HepG2 (cell line): ENCODE measurements at regions not wholly inside any gene's neighbourhood (a gene's known extent, or its start where the extent isn't known, plus 50 kb on each side); places are given as distances from the start of the nearest gene placed in this dataset.

Experiments
- ATF1 ChIP-seq: IDR thresholded peaks from 2 replicates; pipeline ENCODE4 v1.6.1; 2016; ENCODE audit warnings: mild to moderate bottlenecking, control low read depth
- CEBPG ChIP-seq: IDR thresholded peaks from 2 replicates; pipeline ENCODE4 v1.6.1; 2016
- FLYWCH1 ChIP-seq: sonication (generic); formaldehyde crosslinking; IDR thresholded peaks from 2 replicates; pipeline ENCODE4 v1.8.1; 2023; ENCODE audit warnings: mild to moderate bottlenecking, missing genetic modification reagents
- HNF4G ChIP-seq, 2 experiments: sonication (generic) in 1 of 2; formaldehyde crosslinking in 1 of 2; IDR thresholded peaks; 2 replicates each; pipeline versions ENCODE4 v1.4.0 to v1.6.1; 2011 to 2020; ENCODE audit warnings: borderline replicate concordance in 2 of 2, low read depth in 2 of 2, mild to moderate bottlenecking in 2 of 2, low read length in 1 of 2, missing genetic modification reagents in 1 of 2, moderate library complexity in 1 of 2
- KDM5B ChIP-seq: sonication (generic); formaldehyde crosslinking; IDR thresholded peaks from 2 replicates; pipeline ENCODE4 v1.4.0; 2020; ENCODE audit warnings: missing genetic modification reagents, mild to moderate bottlenecking, borderline replicate concordance
- NCOR1 ChIP-seq: fragments of 200-600 bp; sonication (generic); IDR thresholded peaks from 2 replicates; pipeline ENCODE4 v1.7.0; 2017; ENCODE audit warnings: antibody characterized with exemption, low read length, borderline replicate concordance
- PHF8 ChIP-seq: sonication (generic); formaldehyde crosslinking; IDR thresholded peaks from 2 replicates; pipeline ENCODE4 v1.5.0; 2020; ENCODE audit warnings: missing genetic modification reagents
- POGZ ChIP-seq: sonication (generic); formaldehyde crosslinking; IDR thresholded peaks from 2 replicates; pipeline ENCODE4 v1.4.0; 2020; ENCODE audit warnings: mild to moderate bottlenecking, missing genetic modification reagents
- SP5 ChIP-seq: IDR thresholded peaks from 2 replicates; pipeline ENCODE4 v1.6.1; 2016; ENCODE audit warnings: low read depth, borderline replicate concordance
- ZMYM4 ChIP-seq: sonication (generic); formaldehyde crosslinking; IDR thresholded peaks from 2 replicates; pipeline ENCODE4 v1.8.1; 2023; ENCODE audit warnings: mild to moderate bottlenecking, missing genetic modification reagents
- ZNF263 ChIP-seq: sonication (generic); formaldehyde crosslinking; IDR thresholded peaks from 2 replicates; pipeline ENCODE4 v1.4.0; 2020; ENCODE audit warnings: missing genetic modification reagents
- ZNF3 ChIP-seq: IDR thresholded peaks from 2 replicates; pipeline ENCODE4 v1.7.0; 2017; ENCODE audit warnings: inconsistent platforms
- TF ChIP-seq, protein P1 (sequence below): IDR thresholded peaks from 2 replicates; pipeline ENCODE4 v1.6.1; 2018; ENCODE audit warnings: missing genetic modification reagents
- TF ChIP-seq, protein P2 (sequence below): sonication (generic); formaldehyde crosslinking; conservative IDR thresholded peaks from 2 replicates; pipeline ENCODE4 v1.4.0; 2020; ENCODE audit warnings: missing genetic modification reagents
- TF ChIP-seq, protein P3 (sequence below): IDR thresholded peaks from 2 replicates; pipeline ENCODE4 v1.4.0; 2020; ENCODE audit warnings: mild to moderate bottlenecking, missing genetic modification reagents
- TF ChIP-seq, protein P4 (sequence below): sonication (generic); formaldehyde crosslinking; IDR thresholded peaks from 2 replicates; pipeline ENCODE4 v1.4.0; 2020; ENCODE audit warnings: mild to moderate bottlenecking, missing genetic modification reagents, borderline replicate concordance
- TF ChIP-seq, protein P5 (sequence below): sonication (generic); formaldehyde crosslinking; IDR thresholded peaks from 2 replicates; pipeline ENCODE4 v1.4.0; 2020; ENCODE audit warnings: mild to moderate bottlenecking, missing genetic modification reagents

DNA sequence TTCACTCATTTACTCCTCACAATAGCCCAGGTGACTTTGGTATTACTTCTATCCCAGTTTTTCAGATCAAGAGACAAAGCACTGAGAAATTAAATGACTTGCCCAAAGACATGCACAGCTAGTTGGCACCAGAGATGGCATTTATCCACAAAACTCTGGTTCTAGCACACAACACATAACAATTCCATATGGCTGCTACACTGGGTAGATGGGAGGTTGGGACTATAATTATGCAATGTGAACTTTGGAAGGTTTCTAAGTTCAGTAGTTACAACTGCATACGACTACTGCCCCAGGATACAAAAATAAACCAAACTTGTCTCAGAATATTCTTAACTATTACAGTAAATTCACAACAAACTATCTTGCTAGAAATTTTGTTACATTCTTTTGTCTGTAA is 54.2 kb upstream of the MLIP start (continued):
- TF ChIP-seq FLYWCH1 (no peak), ZNF3 (CRISPR knock-in tag) (no peak), ZMYM4 (peak; percentile 23; the same call in 1 of the 2 replicates), CEBPG (CRISPR knock-in tag) (peak; percentile 60), POGZ (CRISPR knock-in tag) (0 out of 2 replicates have a peak, but pooled peaks have one; percentile 22), HNF4G (IDR thresholded peaks at IDR 0.05; ENCODE audit: borderline replicate concordance, low read depth, low read length) (peak; percentile 80), HNF4G (CRISPR knock-in tag; IDR thresholded peaks at IDR 0.05; ENCODE audit: borderline replicate concordance, low read depth) (no peak), ATF1 (no peak), KDM5B (no peak), SP5 (no peak), ZNF263 (CRISPR knock-in tag) (no peak), PHF8 (CRISPR knock-in tag) (no peak), NCOR1 (peak; percentile 58; the same call in 1 of the 2 replicates)
- TF ChIP-seq, protein P1, sequence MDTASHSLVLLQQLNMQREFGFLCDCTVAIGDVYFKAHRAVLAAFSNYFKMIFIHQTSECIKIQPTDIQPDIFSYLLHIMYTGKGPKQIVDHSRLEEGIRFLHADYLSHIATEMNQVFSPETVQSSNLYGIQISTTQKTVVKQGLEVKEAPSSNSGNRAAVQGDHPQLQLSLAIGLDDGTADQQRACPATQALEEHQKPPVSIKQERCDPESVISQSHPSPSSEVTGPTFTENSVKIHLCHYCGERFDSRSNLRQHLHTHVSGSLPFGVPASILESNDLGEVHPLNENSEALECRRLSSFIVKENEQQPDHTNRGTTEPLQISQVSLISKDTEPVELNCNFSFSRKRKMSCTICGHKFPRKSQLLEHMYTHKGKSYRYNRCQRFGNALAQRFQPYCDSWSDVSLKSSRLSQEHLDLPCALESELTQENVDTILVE, result no peak
- TF ChIP-seq, protein P2, sequence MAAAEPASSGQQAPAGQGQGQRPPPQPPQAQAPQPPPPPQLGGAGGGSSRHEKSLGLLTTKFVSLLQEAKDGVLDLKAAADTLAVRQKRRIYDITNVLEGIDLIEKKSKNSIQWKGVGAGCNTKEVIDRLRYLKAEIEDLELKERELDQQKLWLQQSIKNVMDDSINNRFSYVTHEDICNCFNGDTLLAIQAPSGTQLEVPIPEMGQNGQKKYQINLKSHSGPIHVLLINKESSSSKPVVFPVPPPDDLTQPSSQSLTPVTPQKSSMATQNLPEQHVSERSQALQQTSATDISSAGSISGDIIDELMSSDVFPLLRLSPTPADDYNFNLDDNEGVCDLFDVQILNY (CRISPR knock-in tag), result no peak
- TF ChIP-seq, protein P3, sequence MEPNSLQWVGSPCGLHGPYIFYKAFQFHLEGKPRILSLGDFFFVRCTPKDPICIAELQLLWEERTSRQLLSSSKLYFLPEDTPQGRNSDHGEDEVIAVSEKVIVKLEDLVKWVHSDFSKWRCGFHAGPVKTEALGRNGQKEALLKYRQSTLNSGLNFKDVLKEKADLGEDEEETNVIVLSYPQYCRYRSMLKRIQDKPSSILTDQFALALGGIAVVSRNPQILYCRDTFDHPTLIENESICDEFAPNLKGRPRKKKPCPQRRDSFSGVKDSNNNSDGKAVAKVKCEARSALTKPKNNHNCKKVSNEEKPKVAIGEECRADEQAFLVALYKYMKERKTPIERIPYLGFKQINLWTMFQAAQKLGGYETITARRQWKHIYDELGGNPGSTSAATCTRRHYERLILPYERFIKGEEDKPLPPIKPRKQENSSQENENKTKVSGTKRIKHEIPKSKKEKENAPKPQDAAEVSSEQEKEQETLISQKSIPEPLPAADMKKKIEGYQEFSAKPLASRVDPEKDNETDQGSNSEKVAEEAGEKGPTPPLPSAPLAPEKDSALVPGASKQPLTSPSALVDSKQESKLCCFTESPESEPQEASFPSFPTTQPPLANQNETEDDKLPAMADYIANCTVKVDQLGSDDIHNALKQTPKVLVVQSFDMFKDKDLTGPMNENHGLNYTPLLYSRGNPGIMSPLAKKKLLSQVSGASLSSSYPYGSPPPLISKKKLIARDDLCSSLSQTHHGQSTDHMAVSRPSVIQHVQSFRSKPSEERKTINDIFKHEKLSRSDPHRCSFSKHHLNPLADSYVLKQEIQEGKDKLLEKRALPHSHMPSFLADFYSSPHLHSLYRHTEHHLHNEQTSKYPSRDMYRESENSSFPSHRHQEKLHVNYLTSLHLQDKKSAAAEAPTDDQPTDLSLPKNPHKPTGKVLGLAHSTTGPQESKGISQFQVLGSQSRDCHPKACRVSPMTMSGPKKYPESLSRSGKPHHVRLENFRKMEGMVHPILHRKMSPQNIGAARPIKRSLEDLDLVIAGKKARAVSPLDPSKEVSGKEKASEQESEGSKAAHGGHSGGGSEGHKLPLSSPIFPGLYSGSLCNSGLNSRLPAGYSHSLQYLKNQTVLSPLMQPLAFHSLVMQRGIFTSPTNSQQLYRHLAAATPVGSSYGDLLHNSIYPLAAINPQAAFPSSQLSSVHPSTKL (CRISPR knock-in tag), result 0 out of 2 replicates have a peak, but pooled peaks have one; percentile 24
- TF ChIP-seq, protein P4, sequence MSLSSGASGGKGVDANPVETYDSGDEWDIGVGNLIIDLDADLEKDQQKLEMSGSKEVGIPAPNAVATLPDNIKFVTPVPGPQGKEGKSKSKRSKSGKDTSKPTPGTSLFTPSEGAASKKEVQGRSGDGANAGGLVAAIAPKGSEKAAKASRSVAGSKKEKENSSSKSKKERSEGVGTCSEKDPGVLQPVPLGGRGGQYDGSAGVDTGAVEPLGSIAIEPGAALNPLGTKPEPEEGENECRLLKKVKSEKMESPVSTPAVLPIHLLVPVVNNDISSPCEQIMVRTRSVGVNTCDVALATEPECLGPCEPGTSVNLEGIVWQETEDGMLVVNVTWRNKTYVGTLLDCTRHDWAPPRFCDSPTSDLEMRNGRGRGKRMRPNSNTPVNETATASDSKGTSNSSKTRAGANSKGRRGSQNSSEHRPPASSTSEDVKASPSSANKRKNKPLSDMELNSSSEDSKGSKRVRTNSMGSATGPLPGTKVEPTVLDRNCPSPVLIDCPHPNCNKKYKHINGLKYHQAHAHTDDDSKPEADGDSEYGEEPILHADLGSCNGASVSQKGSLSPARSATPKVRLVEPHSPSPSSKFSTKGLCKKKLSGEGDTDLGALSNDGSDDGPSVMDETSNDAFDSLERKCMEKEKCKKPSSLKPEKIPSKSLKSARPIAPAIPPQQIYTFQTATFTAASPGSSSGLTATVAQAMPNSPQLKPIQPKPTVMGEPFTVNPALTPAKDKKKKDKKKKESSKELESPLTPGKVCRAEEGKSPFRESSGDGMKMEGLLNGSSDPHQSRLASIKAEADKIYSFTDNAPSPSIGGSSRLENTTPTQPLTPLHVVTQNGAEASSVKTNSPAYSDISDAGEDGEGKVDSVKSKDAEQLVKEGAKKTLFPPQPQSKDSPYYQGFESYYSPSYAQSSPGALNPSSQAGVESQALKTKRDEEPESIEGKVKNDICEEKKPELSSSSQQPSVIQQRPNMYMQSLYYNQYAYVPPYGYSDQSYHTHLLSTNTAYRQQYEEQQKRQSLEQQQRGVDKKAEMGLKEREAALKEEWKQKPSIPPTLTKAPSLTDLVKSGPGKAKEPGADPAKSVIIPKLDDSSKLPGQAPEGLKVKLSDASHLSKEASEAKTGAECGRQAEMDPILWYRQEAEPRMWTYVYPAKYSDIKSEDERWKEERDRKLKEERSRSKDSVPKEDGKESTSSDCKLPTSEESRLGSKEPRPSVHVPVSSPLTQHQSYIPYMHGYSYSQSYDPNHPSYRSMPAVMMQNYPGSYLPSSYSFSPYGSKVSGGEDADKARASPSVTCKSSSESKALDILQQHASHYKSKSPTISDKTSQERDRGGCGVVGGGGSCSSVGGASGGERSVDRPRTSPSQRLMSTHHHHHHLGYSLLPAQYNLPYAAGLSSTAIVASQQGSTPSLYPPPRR (CRISPR knock-in tag), result no peak
- TF ChIP-seq, protein P5, sequence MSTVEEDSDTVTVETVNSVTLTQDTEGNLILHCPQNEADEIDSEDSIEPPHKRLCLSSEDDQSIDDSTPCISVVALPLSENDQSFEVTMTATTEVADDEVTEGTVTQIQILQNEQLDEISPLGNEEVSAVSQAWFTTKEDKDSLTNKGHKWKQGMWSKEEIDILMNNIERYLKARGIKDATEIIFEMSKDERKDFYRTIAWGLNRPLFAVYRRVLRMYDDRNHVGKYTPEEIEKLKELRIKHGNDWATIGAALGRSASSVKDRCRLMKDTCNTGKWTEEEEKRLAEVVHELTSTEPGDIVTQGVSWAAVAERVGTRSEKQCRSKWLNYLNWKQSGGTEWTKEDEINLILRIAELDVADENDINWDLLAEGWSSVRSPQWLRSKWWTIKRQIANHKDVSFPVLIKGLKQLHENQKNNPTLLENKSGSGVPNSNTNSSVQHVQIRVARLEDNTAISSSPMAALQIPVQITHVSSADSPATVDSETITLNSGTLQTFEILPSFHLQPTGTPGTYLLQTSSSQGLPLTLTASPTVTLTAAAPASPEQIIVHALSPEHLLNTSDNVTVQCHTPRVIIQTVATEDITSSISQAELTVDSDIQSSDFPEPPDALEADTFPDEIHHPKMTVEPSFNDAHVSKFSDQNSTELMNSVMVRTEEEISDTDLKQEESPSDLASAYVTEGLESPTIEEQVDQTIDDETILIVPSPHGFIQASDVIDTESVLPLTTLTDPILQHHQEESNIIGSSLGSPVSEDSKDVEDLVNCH (CRISPR knock-in tag), result no peak
